B cell (primary cell): ENCODE measurements at regions not wholly inside any gene's neighbourhood (a gene's known extent, or its start where the extent isn't known, plus 50 kb on each side); places are given as distances from the start of the nearest gene placed in this dataset.

Source experiments
- ATAC-seq: fragments of 200-7000 bp; cut with Tn5 transposase; one replicate; pipeline ENCODE4 v1.10.0; 2021; ENCODE audit warnings: low read depth, mild to moderate bottlenecking, moderate number of reproducible peaks, moderate library complexity
- CTCF ChIA-PET: fragments of 350-600 bp; sonication (Branson Sonifier 250); formaldehyde crosslinking; loops from one replicate; lab custom pipeline; 2021; ENCODE audit warnings: antibody characterized with exemption, inconsistent platforms; lab: Charles Lee
- POLR2A ChIA-PET: fragments of 350-600 bp; sonication (Branson Sonifier 250); formaldehyde crosslinking; loops from one replicate; lab custom pipeline; 2021; ENCODE audit warnings: antibody characterized with exemption; lab: Charles Lee
- DNase-seq: peaks from one replicate; pipeline ENCODE4 v3.0.0; 2013
- H2AFZ ChIP-seq: 2 replicates; pipeline ENCODE4 v1.6.1; 2012; ENCODE audit warnings: mild to moderate bottlenecking, low read depth, low read length; ENCODE audit not compliant: insufficient read depth, poor library complexity, severe bottlenecking
- H3K27ac ChIP-seq, 2 donors: 1 replicate in 1 of 2; 2 replicates in 1 of 2; pipeline ENCODE4 v1.5.1; 2012 to 2013; ENCODE audit warnings: low read length in 2 of 2, mild to moderate bottlenecking in 2 of 2, moderate library complexity in 1 of 2
- H3K27me3 ChIP-seq, 4 experiments: fragments of 200-600 bp in 1 of 4; sonication (generic) in 1 of 4; replicated peaks in 1 of 4; 1 replicate in 2 of 4; 2 replicates in 2 of 4; pipeline versions ENCODE4 v1.6.1 to v1.7.0; 2013 to 2016; ENCODE audit warnings: low read length in 3 of 4, mild to moderate bottlenecking in 2 of 4, mixed read lengths in 1 of 4, moderate library complexity in 1 of 4; ENCODE audit not compliant: insufficient read depth in 4 of 4, control insufficient read depth in 3 of 4; ENCODE audit errors: control extremely low read depth in 1 of 4
- H3K36me3 ChIP-seq, 2 experiments: replicated peaks in 1 of 2; 1 replicate in 1 of 2; 2 replicates in 1 of 2; pipeline versions ENCODE4 v1.6.1 to v1.7.1; 2013; ENCODE audit warnings: low read length in 1 of 2; ENCODE audit not compliant: insufficient read depth in 2 of 2, control insufficient read depth in 1 of 2; ENCODE audit errors: control extremely low read depth in 1 of 2, extremely low read depth in 1 of 2
- H3K4me1 ChIP-seq, 2 donors: fragments of 200-600 bp in 1 of 2; sonication (generic) in 1 of 2; 1 replicate in 1 of 2; 2 replicates in 1 of 2; pipeline versions ENCODE4 v1.5.1 to v1.6.1; 2013 to 2017; ENCODE audit warnings: low read length in 2 of 2; ENCODE audit not compliant: control insufficient read depth in 2 of 2, insufficient read depth in 2 of 2
- H3K4me2 ChIP-seq: replicated peaks from 2 replicates; pipeline ENCODE3; 2012; ENCODE audit warnings: mild to moderate bottlenecking, low read depth, low read length; ENCODE audit not compliant: poor library complexity, severe bottlenecking
- H3K4me3 ChIP-seq, 5 experiments: fragments of 200-600 bp in 1 of 5; sonication (generic) in 1 of 5; 1 replicate in 3 of 5; 2 replicates in 2 of 5; pipeline versions ENCODE4 v1.5.1 to v1.7.0; 2011 to 2016; ENCODE audit warnings: low read length in 4 of 5, mild to moderate bottlenecking in 4 of 5, low read depth in 2 of 5, control low read depth in 1 of 5, moderate library complexity in 1 of 5; ENCODE audit not compliant: insufficient read depth in 1 of 5; ENCODE audit errors: control extremely low read depth in 1 of 5, extremely low read depth in 1 of 5
- H3K79me2 ChIP-seq: fragments of 200-600 bp; sonication (generic); one replicate; pipeline ENCODE4 v1.6.0; 2016; ENCODE audit warnings: low read length; ENCODE audit not compliant: control insufficient read depth, insufficient read depth
- H3K9ac ChIP-seq: fragments of 200-600 bp; sonication (generic); 2 replicates; pipeline ENCODE4 v1.6.1; 2017; ENCODE audit warnings: mild to moderate bottlenecking, low read length, moderate library complexity
- H3K9me3 ChIP-seq, 3 donors: one replicate each; pipeline versions ENCODE4 v1.6.1 to v1.7.1; 2013; ENCODE audit warnings: low read length in 2 of 3; ENCODE audit not compliant: control insufficient read depth in 2 of 3, insufficient read depth in 1 of 3; ENCODE audit errors: control extremely low read depth in 1 of 3
- H4K20me1 ChIP-seq: 2 replicates; pipeline ENCODE4 v1.6.0; 2012; ENCODE audit warnings: mild to moderate bottlenecking, low read length; ENCODE audit not compliant: insufficient read depth, control insufficient read depth, poor library complexity, severe bottlenecking
- H3K27ac Mint-ChIP-seq: one replicate; pipeline ENCODE4 v1.8.0; 2021; ENCODE audit warnings: mixed read lengths
- H3K27me3 Mint-ChIP-seq: one replicate; pipeline ENCODE4 v1.8.0; 2021; ENCODE audit warnings: mixed read lengths
- H3K4me1 Mint-ChIP-seq: one replicate; pipeline ENCODE4 v1.8.0; 2021; ENCODE audit warnings: mixed read lengths
- H3K4me3 Mint-ChIP-seq: one replicate; pipeline ENCODE4 v1.8.0; 2021; ENCODE audit warnings: mixed read lengths
- H3K9me3 Mint-ChIP-seq: one replicate; pipeline ENCODE4 v1.8.0; 2022; ENCODE audit warnings: mixed read lengths; ENCODE audit not compliant: insufficient read depth
- CTCF ChIP-seq: fragments of 200-600 bp; IDR thresholded peaks from one replicate; pipeline ENCODE4 v1.8.0; 2022; ENCODE audit warnings: antibody characterized with exemption, mild to moderate bottlenecking
- EZH2 ChIP-seq: IDR thresholded peaks from 2 replicates; pipeline ENCODE4 v1.6.1; 2012; ENCODE audit warnings: borderline replicate concordance, low read depth, mild to moderate bottlenecking, moderate library complexity, low read length; ENCODE audit not compliant: insufficient read depth, poor library complexity, severe bottlenecking
- WGBS: methylation state at CpG from one replicate; pipeline ENCODE4 v1.1.5; 2013; ENCODE audit warnings: missing lambda C conversion rate; ENCODE audit not compliant: insufficient coverage; 5-methylcytosine and 5-hydroxymethylcytosine counted together
- intact Hi-C: fragments of 100-400 bp; cut with micrococcal nuclease; formaldehyde crosslinking; loops from one replicate; pipeline ENCODE4 v1.10.0; 2022

GRCh38 chr3:8399686-8400085 is 101.9 kb upstream of the LMCD1 start:
- H3K36me3 ChIP-seq: no peaks in the 10 kb centered on the region
- Mint-ChIP-seq H3K9me3 (no peaks in the 10 kb centered on the region), H3K4me1 (no peaks in the 10 kb centered on the region), H3K27me3 (no peaks in the 10 kb centered on the region), H3K27ac (no peak overlapping the region), H3K4me3 (no peak overlapping the region)
- no peaks in the 10 kb centered on the region for H3K4me1 ChIP-seq
- H2AFZ ChIP-seq: no peak overlapping the region
- ChIA-PET CTCF (interaction anchor here (1.2 kb wide), 2 partner anchors 16 to 18 kb away, joined by 3 to 5 read pairs; no protein-coding TSS in a partner anchor), POLR2A (no interaction called here)
- H3K4me2 ChIP-seq: no peak overlapping the region
- H3K27me3 ChIP-seq: no peaks in the 10 kb centered on the region
- H3K27ac ChIP-seq: no peak overlapping the region
- no peak overlapping the region for H3K4me3 ChIP-seq
- no peaks in the 10 kb centered on the region for H4K20me1 ChIP-seq
- ATAC-seq: no peak
- H3K79me2 ChIP-seq: no peaks in the 10 kb centered on the region
- TF ChIP-seq EZH2 (no peak), CTCF (no peak)
- WGBS: 100% methylated on average over 1 of the region's 3 CpGs
- intact Hi-C loops: no loop called here
- DNase-seq: no peak
- no peaks in the 10 kb centered on the region for H3K9me3 ChIP-seq
- H3K9ac ChIP-seq: no peak overlapping the region

GRCh38 chr3:8400911-8401310 is 100.7 kb upstream of the LMCD1 start:
- H2AFZ ChIP-seq: no peak overlapping the region
- H3K27me3 ChIP-seq: no peaks in the 10 kb centered on the region
- TF ChIP-seq EZH2 (no peak), CTCF (no peak)
- ATAC-seq: no peak
- H3K27ac ChIP-seq: no peak overlapping the region
- Mint-ChIP-seq H3K4me1 (no peaks in the 10 kb centered on the region), H3K9me3 (no peaks in the 10 kb centered on the region), H3K27me3 (peaks cover 2% of the 10 kb centered on the region), H3K27ac (no peak overlapping the region), H3K4me3 (no peak overlapping the region)
- ChIA-PET CTCF (interaction anchor here (1.2 kb wide), 1 partner anchor 16 kb away, joined by 5 read pairs; no protein-coding TSS in a partner anchor), POLR2A (no interaction called here)
- no peaks in the 10 kb centered on the region for H3K9me3 ChIP-seq
- no peaks in the 10 kb centered on the region for H3K4me1 ChIP-seq
- H3K4me2 ChIP-seq: no peak overlapping the region
- DNase-seq: no peak
- H4K20me1 ChIP-seq: no peaks in the 10 kb centered on the region
- no peaks in the 10 kb centered on the region for H3K36me3 ChIP-seq
- 80% methylated on average over 1 of the region's 1 CpG for WGBS
- intact Hi-C loops: no loop called here
- H3K79me2 ChIP-seq: no peaks in the 10 kb centered on the region
- H3K9ac ChIP-seq: no peak overlapping the region
- H3K4me3 ChIP-seq: no peak overlapping the region
